Subcutaneous abdominal adipose tissue (tissue), 5 donors: ENCODE measurements at regions not wholly inside any gene's neighbourhood (a gene's known extent, or its start where the extent isn't known, plus 50 kb on each side); places are given as distances from the start of the nearest gene placed in this dataset.

Experiments used
- H3K27ac ChIP-seq: one replicate; pipeline ENCODE4 v1.7.0; 2013; ENCODE audit warnings: low read depth, mild to moderate bottlenecking, inconsistent platforms, low read length, moderate library complexity
- H3K27me3 ChIP-seq, 5 donors: one replicate each; pipeline ENCODE4 v1.7.0; 2013; ENCODE audit warnings: low read length in 5 of 5, inconsistent platforms in 1 of 5; ENCODE audit not compliant: control insufficient read depth in 5 of 5, insufficient read depth in 4 of 5
- H3K36me3 ChIP-seq, 5 donors: one replicate each; pipeline ENCODE4 v1.7.0; 2013; ENCODE audit warnings: low read length in 5 of 5; ENCODE audit not compliant: control insufficient read depth in 5 of 5, insufficient read depth in 5 of 5
- H3K4me1 ChIP-seq, 5 donors: one replicate each; pipeline ENCODE4 v1.7.0; 2013; ENCODE audit warnings: low read length in 5 of 5, mild to moderate bottlenecking in 3 of 5, moderate library complexity in 1 of 5; ENCODE audit not compliant: control insufficient read depth in 5 of 5, insufficient read depth in 5 of 5
- H3K4me3 ChIP-seq, 5 donors: one replicate each; pipeline ENCODE4 v1.7.0; 2013; ENCODE audit warnings: low read length in 5 of 5, low read depth in 1 of 5
- H3K9ac ChIP-seq, 5 donors: one replicate each; pipeline ENCODE4 v1.7.0; 2013; ENCODE audit warnings: low read length in 5 of 5, mild to moderate bottlenecking in 4 of 5, moderate library complexity in 3 of 5
- H3K9me3 ChIP-seq, 5 donors: one replicate each; pipeline ENCODE4 v1.7.0; 2013; ENCODE audit warnings: low read length in 5 of 5; ENCODE audit not compliant: control insufficient read depth in 5 of 5
- donor health status: healthy.
- donor health status: healthy.
- donor health status: healthy.
- donor health status: healthy.
- donor health status: healthy.

DNA sequence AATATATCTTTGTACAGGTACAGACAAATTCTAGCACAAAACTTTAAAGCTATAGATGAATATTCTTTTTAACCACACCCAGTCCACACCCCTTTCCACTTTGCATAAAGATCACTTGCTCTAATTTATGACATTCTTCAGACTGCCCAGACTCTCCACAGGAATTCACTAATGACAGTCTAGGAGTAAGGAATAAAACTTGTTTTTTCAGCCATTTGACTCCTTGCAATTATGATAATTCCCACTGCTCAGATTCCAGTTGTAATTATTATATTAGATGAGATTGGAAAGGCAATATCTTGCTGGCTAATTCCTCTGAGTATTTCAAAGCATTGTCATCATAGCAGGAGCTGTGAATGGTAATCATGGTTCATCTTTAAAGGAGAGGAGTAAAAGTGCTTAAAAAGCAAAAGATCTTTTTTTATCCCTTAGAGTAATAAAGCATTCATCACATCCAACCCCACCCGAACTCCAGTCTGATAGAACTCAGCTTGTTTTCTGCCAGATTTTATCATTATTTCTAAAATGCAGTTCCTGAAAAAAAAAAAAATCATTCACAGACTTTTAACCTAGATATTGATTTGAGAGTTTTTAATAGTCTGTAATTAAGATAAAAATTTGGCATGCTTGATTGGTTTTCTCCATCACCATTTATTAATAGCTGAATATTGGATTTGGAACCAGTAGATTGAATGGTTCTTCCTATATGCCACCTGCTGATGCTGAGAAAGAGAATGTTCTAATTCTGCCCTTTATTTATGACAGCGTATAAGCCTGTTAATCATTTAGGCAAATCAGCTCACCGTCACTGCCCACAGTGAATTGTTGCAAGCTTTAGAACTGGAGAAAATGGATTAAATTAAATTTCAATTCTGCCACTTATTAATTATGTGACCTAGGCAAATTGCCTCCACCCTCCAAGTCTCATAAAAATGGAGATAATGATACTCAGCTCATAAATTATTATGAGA is 93.9 kb upstream of the RASSF8 start:
- no peaks in the 10 kb centered on the region for H3K27me3 ChIP-seq
- H3K9me3 ChIP-seq = peaks cover 0 to 4% (median 0%) of the 10 kb centered on the region in 5 donors
- no peak overlapping the region for H3K9ac ChIP-seq
- no peak overlapping the region for H3K27ac ChIP-seq
- no peaks in the 10 kb centered on the region for H3K36me3 ChIP-seq
- no peaks in the 10 kb centered on the region for H3K4me1 ChIP-seq
- H3K4me3 ChIP-seq = no peak overlapping the region

DNA sequence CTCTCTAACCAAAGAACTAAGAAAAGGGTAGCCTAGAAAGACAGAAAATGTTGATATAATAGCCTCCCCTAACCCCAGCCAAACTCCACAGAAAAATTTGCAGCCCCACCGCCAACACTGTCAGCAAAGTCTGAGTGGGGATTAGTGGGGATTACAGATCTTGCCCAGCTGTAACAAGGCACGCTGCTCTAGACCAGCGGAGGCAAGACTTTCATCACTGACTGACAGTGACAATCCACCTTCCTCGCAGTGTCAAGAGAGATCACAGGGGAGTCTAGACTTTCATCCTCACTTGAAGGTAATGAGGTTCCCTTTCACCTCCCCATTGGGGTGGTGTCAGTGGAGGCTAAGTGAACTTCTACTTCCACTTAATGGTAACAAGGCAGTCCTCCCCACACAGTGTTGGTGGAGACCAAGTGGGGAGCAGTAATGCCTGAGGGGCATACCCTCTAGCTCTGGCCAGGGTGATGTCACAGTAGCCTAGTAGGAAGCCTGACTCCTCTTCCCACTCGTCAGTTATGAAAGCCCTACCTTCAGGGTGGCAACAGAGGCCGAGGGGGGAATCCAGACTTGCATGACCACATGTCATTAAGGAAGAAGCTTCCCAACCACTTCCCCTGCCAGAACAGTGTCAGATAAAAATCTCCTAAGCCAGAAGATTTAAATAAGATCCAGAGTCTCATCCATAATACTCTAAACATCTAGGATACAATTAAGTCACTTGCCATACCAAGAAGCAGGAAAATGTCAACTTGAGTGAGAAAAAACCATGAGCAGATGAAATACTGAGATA is 91.7 kb upstream of the RASSF8 start:
- Histone ChIP-seq H3K27ac (no peak overlapping the region), H3K9me3 (peaks cover 0 to 4% (median 0%) of the 10 kb centered on the region in 5 donors), H3K9ac (no peak overlapping the region), H3K27me3 (no peaks in the 10 kb centered on the region), H3K4me3 (no peak overlapping the region), H3K36me3 (no peaks in the 10 kb centered on the region), H3K4me1 (no peaks in the 10 kb centered on the region)

DNA sequence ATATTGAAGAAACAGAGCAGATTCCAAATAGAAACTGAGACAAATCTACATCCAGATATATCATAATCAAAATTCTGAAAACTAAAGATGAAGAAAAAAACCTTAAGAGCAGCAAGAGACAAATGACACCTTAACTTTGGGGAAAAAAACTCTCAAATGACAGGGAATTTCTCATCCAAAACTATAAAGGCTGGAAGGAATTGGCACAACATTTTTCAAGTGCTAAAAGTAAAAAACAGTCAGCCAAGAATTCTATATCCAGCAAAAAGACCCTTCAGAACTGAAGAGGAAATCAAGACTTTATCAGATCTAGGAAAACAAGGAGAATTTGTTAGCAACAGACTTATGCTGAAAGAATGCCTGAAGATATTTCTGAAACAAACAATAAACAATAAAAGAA is 90.3 kb upstream of the RASSF8 start:
- Histone ChIP-seq H3K36me3 (no peaks in the 10 kb centered on the region), H3K4me3 (no peak overlapping the region), H3K4me1 (no peaks in the 10 kb centered on the region), H3K9me3 (peaks cover 0 to 4% (median 0%) of the 10 kb centered on the region in 5 donors), H3K9ac (no peak overlapping the region), H3K27ac (no peak overlapping the region), H3K27me3 (no peaks in the 10 kb centered on the region)

DNA sequence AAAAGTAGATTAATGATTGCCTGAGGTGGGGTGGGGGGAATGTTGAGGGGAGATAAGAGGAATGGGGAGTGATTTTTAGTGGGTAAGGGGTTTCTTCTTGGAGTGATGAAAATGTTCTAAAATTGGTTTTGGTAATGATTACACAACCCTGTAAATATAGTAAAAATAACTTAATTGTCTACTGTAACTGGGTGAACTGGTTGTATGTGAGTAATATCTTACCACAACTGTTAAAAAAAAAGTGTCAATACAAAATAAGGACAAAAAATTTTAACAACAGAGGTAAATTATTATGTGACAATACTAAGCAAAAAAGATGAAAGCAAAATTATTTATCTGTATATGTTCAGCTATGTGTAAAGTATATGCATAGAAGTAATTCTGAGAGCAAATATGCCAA is 86.3 kb upstream of the RASSF8 start:
- Histone ChIP-seq H3K27me3 (no peaks in the 10 kb centered on the region), H3K36me3 (no peaks in the 10 kb centered on the region), H3K9me3 (peaks cover 0 to 2% (median 0%) of the 10 kb centered on the region in 5 donors), H3K4me3 (no peak overlapping the region), H3K9ac (no peak overlapping the region), H3K27ac (no peak overlapping the region), H3K4me1 (no peaks in the 10 kb centered on the region)

DNA sequence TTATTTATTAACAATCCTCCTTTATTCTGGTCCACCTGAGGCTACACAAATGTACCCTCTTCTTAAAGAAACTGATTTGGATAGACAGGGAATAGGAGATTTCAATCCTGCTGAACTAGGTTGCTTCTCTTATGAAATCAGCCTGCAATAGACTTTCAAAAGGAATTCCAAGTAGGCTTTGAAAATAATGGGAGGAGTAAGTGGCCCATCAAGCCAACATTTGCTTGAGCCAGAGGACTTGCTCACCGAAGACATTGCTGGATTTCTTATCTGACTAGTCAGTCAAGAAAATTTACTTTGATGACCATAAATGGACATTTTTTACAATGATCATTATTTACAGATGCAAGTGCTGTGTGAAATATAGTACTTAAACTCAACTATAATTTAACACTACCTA is 82.8 kb upstream of the RASSF8 start:
- Histone ChIP-seq H3K36me3 (no peaks in the 10 kb centered on the region), H3K27ac (no peak overlapping the region), H3K9me3 (no peaks in the 10 kb centered on the region), H3K4me1 (no peaks in the 10 kb centered on the region), H3K9ac (no peak overlapping the region), H3K4me3 (no peak overlapping the region), H3K27me3 (no peaks in the 10 kb centered on the region)

DNA sequence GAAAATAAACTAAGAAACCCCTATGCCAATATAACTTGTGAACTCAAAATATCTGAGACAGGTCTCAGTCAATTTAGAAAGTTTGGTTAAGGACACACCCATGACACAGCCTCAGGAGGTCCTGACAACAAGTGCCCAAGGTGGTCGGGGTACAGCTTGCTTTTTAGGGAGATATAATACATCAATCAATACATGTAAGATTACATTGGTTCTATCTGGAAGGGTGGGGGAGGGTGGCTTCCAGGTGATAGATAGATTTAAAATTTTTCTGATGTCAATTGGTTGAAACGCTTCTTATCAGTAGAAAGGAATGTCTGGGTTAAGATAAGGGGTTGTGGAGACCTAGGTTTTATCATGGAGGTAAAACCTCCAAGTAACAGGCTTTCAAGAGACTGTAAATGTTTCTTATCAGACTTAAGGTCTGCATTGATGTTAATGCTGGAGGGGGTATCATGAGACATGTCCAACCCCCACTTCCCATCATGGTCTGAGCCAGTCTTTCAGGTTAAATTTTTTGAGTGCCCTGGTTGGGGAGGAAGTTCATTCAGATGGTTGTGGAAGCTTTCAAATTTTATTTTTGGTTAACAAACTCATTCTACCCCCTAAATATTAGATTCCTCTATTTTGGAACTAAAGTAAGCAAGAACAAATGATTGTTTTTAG is 82.0 kb upstream of the RASSF8 start:
- H3K4me3 ChIP-seq = no peak overlapping the region
- H3K36me3 ChIP-seq = no peaks in the 10 kb centered on the region
- H3K9me3 ChIP-seq = no peaks in the 10 kb centered on the region
- H3K4me1 ChIP-seq = no peaks in the 10 kb centered on the region
- no peak overlapping the region for H3K27ac ChIP-seq
- H3K27me3 ChIP-seq = no peaks in the 10 kb centered on the region
- H3K9ac ChIP-seq = no peak overlapping the region

DNA sequence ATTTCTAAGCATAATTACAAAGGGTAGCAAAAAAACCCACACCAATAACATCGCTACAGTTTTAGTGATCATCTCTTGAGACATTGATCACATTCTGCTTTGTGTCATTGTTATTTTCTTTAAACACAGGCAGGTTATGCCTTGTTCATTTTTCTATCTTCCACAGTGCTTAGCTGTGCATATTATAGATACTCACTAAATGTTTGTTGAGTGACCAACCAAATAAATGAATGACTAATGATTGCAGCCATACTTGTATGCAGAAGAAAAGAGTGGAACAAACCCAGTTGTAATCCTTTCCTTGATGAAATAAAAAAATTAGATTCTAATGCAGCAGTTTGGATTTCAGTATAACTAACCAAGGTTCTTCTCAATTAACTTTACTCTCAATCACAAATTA is 81.0 kb upstream of the RASSF8 start:
- Histone ChIP-seq H3K27ac (no peak overlapping the region), H3K27me3 (no peaks in the 10 kb centered on the region), H3K36me3 (no peaks in the 10 kb centered on the region), H3K9ac (no peak overlapping the region), H3K9me3 (no peaks in the 10 kb centered on the region), H3K4me1 (no peaks in the 10 kb centered on the region), H3K4me3 (no peak overlapping the region)

DNA sequence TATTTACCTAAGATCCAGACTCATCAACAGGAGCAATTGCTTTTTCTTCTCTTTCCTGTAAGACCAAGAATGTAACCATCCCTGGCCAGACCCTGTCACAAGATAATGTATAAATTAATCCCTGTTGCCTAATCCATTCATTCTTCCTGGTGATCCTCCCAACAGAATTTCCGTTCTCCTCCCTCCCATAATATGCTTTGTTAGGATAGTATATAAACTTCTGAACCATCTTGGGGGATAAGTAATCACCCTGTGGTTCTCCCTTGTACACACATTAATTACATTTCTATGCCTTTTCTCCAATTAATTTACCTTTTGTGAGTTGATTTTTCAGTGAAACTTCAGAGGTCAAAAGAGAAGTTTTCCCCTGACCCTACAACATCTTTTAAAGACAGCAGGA is 76.2 kb upstream of the RASSF8 start:
- H3K9ac ChIP-seq = no peak overlapping the region
- no peak overlapping the region for H3K27ac ChIP-seq
- no peaks in the 10 kb centered on the region for H3K9me3 ChIP-seq
- H3K4me1 ChIP-seq = no peaks in the 10 kb centered on the region
- no peaks in the 10 kb centered on the region for H3K27me3 ChIP-seq
- H3K4me3 ChIP-seq = no peak overlapping the region
- H3K36me3 ChIP-seq = no peaks in the 10 kb centered on the region

DNA sequence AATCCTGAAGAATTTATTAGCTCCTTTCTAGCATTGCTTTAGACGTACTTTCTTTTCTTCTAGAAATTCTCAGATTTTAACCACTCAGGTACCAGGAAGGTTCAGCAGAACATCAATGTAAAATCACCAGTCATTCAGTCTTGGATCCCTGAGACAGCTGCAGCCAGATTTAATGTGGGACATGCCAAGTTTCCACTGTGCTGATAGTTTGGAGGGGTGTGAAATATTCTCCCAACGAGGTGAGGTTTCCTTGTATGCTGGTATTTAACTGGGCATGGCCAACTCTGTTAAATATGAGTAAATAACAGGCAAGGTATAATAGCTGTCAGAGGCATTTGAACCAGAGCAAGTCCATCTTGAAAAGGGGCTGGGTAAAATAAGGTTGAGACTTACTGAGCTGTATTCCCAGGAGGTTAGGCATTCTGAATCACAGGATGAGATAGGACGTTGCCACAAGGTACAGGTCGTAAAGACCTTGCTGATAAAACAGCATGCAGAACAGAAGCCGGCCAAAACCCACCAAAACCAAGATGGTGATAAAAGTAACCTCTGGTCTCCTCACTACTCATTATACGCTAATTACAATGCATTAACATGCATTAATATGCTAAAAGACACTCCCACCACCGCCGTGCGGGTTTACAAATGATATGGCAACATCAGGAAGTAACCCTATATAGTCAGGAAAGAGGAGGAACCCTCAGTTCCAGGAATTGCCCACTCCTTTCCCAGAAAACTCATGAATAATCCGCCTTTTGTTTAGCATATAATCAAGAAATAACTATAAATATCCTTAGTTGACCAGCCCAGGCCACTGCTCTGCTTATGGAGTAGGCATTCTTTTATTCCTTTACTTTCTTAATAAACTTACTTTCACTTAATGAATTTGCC is 75.2 kb upstream of the RASSF8 start:
- Histone ChIP-seq H3K4me1 (no peaks in the 10 kb centered on the region), H3K36me3 (no peaks in the 10 kb centered on the region), H3K27me3 (no peaks in the 10 kb centered on the region), H3K9me3 (no peaks in the 10 kb centered on the region), H3K4me3 (no peak overlapping the region), H3K27ac (no peak overlapping the region), H3K9ac (no peak overlapping the region)
